ENCODE measurements at regions not wholly inside any gene's neighbourhood (a gene's known extent, or its start where the extent isn't known, plus 50 kb on each side); places are given as distances from the start of the nearest gene placed in this dataset.

DNA sequence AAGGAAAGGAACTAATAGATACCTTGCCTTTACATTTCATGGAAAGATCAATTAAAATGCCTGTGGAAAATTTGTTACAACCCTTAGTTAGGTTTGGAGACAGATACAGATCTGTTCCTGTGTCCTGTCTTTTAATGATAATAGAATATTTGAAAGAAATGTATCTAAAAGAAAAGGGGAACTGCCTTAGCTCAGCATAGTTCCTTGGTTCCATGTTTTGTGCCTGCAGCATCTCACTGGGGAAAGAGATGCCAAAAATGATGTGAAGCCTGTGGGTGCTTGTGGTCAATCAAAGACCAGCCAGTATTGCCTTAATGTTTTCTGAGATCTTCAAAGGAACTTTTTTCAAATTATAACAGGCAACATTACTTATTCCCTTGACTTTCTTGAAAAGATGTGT, 147.6 kb downstream of the ADCYAP1 start:
- TF ChIP-seq, protein P1, sequence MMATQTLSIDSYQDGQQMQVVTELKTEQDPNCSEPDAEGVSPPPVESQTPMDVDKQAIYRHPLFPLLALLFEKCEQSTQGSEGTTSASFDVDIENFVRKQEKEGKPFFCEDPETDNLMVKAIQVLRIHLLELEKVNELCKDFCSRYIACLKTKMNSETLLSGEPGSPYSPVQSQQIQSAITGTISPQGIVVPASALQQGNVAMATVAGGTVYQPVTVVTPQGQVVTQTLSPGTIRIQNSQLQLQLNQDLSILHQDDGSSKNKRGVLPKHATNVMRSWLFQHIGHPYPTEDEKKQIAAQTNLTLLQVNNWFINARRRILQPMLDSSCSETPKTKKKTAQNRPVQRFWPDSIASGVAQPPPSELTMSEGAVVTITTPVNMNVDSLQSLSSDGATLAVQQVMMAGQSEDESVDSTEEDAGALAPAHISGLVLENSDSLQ (IDR thresholded peaks at IDR 0.05), result no peak
- TF ChIP-seq ARNT (IDR thresholded peaks at IDR 0.05), result no peak
- TF ChIP-seq L3MBTL2 (conservative IDR thresholded peaks at IDR 0.05), result no peak
- TF ChIP-seq TARDBP (IDR thresholded peaks at IDR 0.05), result no peak
- TF ChIP-seq SP1 (IDR thresholded peaks at IDR 0.05), result no peak
- no peak for TF ChIP-seq HDGF (IDR thresholded peaks at IDR 0.05; ENCODE audit: borderline replicate concordance)
- TF ChIP-seq ELF4 (IDR thresholded peaks at IDR 0.05), result no peak

All from HEK293T (cell line).